ENCODE measurements at regions not wholly inside any gene's neighbourhood (a gene's known extent, or its start where the extent isn't known, plus 50 kb on each side); places are given as distances from the start of the nearest gene placed in this dataset.

- DNase-seq (ENCODE audit: insufficient read length, low spot score) (no peak), FAIRE-seq (no peak)
Observed at GRCh38 chr14:104446611-104447010, 133.0 kb upstream of the C14orf180 start.

DNA sequence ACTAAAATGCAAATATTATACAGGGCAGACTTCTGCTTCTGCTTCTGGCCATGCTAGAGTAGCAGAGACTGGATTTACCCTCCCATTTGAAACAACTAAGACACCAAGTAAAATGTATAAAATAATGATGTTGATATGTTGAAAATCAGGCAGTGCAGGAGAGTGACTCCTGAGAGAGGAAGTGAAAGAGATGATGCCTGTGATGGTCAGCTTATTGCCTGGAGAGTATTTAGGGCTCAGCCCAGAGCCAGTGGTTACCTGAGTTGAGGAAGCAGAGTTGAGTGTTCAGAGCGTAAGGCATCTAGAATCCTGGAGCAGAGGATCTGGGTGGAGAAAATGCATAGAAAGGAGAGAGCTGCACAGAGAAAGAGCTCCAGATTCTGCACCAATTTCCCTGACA lies 131.8 kb upstream of the C14orf180 start:
- no peak for DNase-seq (ENCODE audit: insufficient read length, low spot score)
- no peak for FAIRE-seq

DNA sequence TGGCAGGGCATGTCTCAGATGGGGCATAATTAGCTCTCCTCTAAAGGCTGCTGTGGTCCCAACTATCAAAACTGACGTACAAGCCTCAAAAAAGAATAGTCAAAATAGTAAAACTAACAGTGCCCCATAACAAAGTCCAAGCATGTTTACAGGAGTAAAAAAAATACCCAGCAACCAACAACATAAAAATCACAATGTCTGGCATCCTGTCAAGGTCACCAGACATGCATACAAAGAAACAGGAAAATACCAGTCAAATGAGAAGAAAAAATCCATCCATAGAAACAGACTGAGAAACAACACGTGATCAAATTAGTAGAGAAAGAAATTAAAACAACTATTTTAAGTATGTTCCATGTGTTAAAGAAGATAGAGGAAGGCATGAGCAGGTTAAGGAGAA lies 131.2 kb upstream of the C14orf180 start:
- FAIRE-seq (no peak), DNase-seq (ENCODE audit: insufficient read length, low spot score) (no peak)

- no peak for FAIRE-seq
- no peak for DNase-seq (ENCODE audit: insufficient read length, low spot score)
Observed at GRCh38 chr14:104448721-104449120, 130.8 kb upstream of the C14orf180 start.

DNA sequence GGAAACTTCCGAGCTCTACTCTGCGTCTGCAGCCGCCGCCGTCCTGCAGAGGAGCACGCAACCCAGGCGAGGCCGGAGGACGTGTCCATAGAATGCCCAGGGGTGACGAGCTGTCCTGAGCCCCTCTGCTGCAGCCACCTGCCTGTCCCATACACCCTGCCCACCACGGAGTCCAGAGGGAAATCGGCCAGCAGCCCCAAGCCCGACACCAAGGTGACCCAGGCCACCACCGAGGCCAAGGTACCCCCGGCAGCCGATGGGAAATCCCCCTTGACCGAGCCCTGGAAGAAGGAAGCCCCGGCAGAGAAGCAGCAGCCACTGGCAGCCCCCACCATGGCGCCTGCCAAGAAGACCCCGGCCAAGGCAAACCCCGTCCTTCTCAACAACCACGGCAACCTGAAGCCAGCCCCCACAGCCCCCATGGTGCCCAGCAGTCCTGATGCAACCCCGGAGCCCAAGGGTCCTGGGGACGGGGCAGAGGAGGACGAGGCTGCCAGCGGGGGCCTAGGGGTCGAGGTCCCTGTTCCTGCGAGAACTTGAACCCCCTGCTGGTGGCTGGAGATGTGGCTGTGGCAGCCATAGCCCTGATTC lies 128.7 kb upstream of the C14orf180 start:
- DNase-seq (ENCODE audit: insufficient read length, low spot score) (no peak), FAIRE-seq (no peak)

- no peak for FAIRE-seq
- DNase-seq (ENCODE audit: insufficient read length, low spot score): no peak
Observed at GRCh38 chr14:104451474-104451873, 128.1 kb upstream of the C14orf180 start.

- FAIRE-seq (no peak), DNase-seq (ENCODE audit: insufficient read length, low spot score) (no peak)
Observed at GRCh38 chr14:104458845-104459244, 120.7 kb upstream of the C14orf180 start.

GRCh38 chr14:104460791-104461651 lies 118.5 kb upstream of the C14orf180 start:
- FAIRE-seq (no peak), DNase-seq (ENCODE audit: insufficient read length, low spot score) (no peak)

GRCh38 chr14:104461676-104462449 lies 117.7 kb upstream of the C14orf180 start:
- FAIRE-seq: no peak

DNA sequence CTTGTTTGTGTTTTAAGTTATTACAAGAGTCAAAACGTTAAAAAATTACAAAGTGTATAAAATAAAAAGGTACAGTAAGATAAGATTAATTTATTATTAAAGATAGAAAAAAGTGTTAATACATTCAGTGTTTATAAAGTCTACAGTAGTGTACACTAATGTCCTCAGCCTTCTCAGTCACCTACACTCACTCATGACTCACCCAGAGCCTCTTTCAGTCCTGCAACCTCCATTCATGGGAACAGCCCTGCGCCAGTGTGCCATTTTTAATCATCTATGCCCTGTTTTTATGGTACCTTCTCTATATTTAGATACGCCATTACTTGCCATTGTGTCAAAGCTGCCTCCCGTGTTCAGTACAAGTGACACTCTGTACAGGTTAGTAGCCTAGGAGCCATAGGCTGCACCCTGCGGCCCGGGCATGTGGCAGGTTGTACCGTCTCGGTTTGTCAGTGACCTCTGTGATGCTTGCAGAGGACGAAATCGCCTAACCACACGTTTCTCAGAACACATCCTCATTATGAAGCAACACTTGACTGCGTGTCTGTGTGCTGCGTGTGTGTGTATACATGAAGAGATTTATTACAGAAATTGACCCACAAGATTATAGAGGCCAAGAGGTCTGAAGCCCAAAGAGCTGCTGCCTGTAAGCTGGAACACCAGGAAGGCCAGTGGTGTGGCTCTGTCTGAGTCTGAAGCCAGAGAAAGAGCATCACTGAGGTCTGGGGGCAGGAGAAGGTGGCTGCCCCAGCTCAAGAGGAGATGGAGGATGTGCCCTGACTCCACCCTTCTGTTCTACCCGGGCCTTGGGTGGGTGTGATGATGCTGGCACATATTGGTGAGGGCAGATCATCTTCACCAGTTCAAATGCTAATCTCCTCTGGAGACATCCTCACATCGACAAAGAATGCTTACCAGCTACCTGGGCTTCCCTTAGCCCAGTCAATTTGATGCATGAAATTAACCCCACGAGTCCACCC lies 116.6 kb upstream of the C14orf180 start:
- FAIRE-seq (no peak), DNase-seq (ENCODE audit: insufficient read length, low spot score) (no peak)

More at GRCh38 chr14:104461676-104462449, 117.7 kb upstream of the C14orf180 start:
- no peak for DNase-seq (ENCODE audit: insufficient read length, low spot score)

- DNase-seq (ENCODE audit: insufficient read length, low spot score) (no peak), FAIRE-seq (no peak)
Observed at GRCh38 chr14:104464907-104465306, 114.7 kb upstream of the C14orf180 start.

DNA sequence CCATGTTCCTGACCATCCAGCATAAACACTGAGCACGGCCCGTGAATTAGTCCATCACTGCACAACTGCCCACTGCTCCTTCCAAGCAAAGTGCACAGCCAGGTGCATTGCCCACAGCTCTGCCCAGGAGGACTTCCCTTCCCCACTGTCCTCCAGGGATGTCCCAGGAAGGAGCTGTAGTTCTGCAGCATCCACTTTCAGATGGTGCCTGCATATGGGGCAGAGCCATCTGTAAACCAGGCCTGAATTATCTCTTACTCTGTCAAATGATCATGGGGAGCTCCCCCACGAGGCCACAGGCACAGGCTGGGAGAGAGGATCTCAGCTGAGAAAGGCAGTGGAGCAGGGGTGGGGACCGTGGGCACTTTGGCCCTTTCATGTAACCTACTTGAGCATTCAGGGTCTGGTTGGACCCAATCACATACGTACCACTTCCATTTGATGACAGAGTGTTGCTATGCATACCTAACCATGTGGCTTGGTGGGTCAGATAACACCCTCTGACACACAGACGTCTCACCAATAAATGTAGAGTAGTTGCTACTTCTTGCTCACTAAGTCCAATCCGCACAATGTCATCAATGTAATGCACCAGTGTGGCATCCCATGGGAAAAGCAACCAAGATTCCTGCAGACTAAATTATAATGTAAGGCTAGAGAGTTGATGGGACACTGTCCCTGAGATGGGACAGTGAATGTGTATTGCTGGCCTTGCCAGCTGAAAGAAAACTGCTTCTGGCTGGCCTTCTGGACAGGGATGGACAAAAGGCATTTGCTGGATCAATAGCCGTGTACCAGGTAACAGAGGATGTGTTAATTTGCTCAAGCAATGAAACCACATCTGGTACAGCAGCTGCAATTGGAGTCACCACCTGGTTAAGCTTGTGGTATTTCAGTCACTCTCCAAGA lies 113.8 kb upstream of the C14orf180 start:
- no peak for DNase-seq (ENCODE audit: insufficient read length, low spot score)
- no peak for FAIRE-seq

- FAIRE-seq (no peak), DNase-seq (ENCODE audit: insufficient read length, low spot score) (no peak)
Observed at GRCh38 chr14:104467236-104467635, 112.3 kb upstream of the C14orf180 start.

DNA sequence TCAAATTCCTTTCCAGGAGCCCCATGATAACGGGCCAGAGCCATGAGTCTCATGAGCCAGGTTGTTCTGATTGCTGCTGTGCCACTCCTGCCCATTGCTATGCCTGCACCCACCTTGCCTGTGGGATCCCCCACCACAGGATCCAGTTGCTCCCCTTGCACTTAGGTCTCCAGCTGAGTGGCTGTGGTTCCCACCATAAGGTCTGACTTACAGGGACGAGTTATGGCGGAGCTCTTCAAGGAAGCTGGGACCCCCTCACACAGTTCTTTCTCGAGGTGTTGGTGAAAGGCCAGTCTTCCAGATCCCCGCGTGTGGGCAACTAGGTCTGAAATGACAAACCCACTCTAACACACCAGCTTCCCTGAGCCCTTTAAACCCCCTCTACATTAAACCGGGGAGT lies 111.9 kb upstream of the C14orf180 start:
- DNase-seq (ENCODE audit: insufficient read length, low spot score) (no peak), FAIRE-seq (no peak)

DNA sequence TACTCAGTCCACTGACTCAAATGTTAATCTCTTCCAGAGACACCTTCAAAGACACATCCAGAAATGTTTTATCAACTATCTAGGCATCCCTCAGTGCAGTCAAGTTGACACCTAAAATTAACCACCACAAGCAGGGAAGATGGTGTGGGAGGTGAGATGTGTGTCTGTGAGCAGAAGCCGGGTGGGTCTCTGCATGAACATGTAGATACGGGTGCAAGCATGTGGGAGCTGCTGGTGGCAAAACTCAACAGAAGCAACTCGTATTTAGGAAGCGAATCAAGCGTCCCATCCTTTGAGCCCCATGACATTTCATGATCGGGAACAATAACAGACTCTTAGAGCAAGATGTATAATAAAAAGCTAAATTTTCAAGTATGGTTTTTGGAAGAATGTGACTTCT lies 110.0 kb upstream of the C14orf180 start:
- DNase-seq (ENCODE audit: insufficient read length, low spot score) (no peak), FAIRE-seq (no peak)

GRCh38 chr14:104470588-104470987 lies 109.0 kb upstream of the C14orf180 start:
- DNase-seq (ENCODE audit: insufficient read length, low spot score) (no peak), FAIRE-seq (no peak)

DNA sequence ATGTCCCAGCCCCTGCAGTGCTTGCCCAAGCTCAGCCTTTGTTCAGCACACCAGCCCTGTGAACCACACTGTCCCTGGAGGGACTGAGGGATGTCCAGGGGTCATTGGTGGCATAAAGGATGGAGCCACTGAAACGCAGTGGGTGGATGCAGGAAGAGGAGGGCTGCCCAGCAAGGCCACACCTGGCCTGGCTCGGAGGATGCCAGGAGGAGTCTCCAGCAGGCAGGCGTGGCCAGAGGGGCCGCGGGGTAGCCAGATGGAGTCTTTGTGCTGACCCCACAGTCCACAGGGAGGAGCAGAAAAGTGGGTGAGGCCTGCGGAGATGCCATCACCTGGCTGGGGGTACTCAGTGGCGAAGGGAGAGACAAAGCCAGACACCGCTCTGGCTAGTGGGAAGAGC lies 108.5 kb upstream of the C14orf180 start:
- FAIRE-seq (no peak), DNase-seq (ENCODE audit: insufficient read length, low spot score) (no peak)

- no peak for DNase-seq (ENCODE audit: insufficient read length, low spot score)
- FAIRE-seq: no peak
Observed at GRCh38 chr14:104472073-104472472, 107.5 kb upstream of the C14orf180 start.

GRCh38 chr14:104472536-104473243 lies 106.9 kb upstream of the C14orf180 start:
- FAIRE-seq (no peak), DNase-seq (ENCODE audit: insufficient read length, low spot score) (no peak)

Data from HTR-8/SVneo (cell line).